ENCODE measurements at regions not wholly inside any gene's neighbourhood (a gene's known extent, or its start where the extent isn't known, plus 50 kb on each side); places are given as distances from the start of the nearest gene placed in this dataset.

- Histone ChIP-seq H3K4me3 (no peak overlapping the region), H3K27me3 (peaks cover 0 to 5% (median 0%) of the 10 kb centered on the region in 3 donors), H3K36me3 (no peaks in the 10 kb centered on the region), H3K27ac (no peak overlapping the region), H3K4me1 (no peaks in the 10 kb centered on the region), H3K9me3 (no peaks in the 10 kb centered on the region)
- in situ Hi-C loops (cut with MboI; ENCODE audit: low sequenced_read_pairs in 4 of 4) (no loop called here), intact Hi-C loops (cut with DNase I; ENCODE audit: low total_unique reads) (no loop called here)
- TF ChIP-seq POLR2A (IDR thresholded peaks at IDR 0.05) = no peak
- no peak for TF ChIP-seq CTCF (IDR thresholded peaks at IDR 0.05 in 4 of 5, conservative IDR thresholded peaks at IDR 0.05 in 1 of 5)
- ATAC-seq (no peak), DNase-seq (no peak)
Observed at GRCh38 chrX:40484408-40485091, 96.2 kb upstream of the ATP6AP2 start.

- ATAC-seq = no peak
- in situ Hi-C loops (cut with MboI; ENCODE audit: low sequenced_read_pairs in 4 of 4) = no loop called here
- Histone ChIP-seq H3K27ac (no peak overlapping the region), H3K4me3 (no peak overlapping the region), H3K9me3 (no peaks in the 10 kb centered on the region), H3K4me1 (no peaks in the 10 kb centered on the region), H3K27me3 (no peaks in the 10 kb centered on the region), H3K36me3 (no peaks in the 10 kb centered on the region)
- DNase-seq = no peak
- TF ChIP-seq POLR2A (IDR thresholded peaks at IDR 0.05) (no peak), CTCF (IDR thresholded peaks at IDR 0.05 in 4 of 5, conservative IDR thresholded peaks at IDR 0.05 in 1 of 5) (no peak)
- intact Hi-C loops (cut with DNase I; ENCODE audit: low total_unique reads) = no loop called here
Observed at GRCh38 chrX:40483502-40483901, 97.3 kb upstream of the ATP6AP2 start.

GRCh38 chrX:40479777-40480318 lies 100.9 kb upstream of the ATP6AP2 start:
- H3K4me3 ChIP-seq = no peak overlapping the region
- DNase-seq = no peak
- in situ Hi-C loops (cut with MboI; ENCODE audit: low sequenced_read_pairs in 4 of 4) = no loop called here
- no peak for TF ChIP-seq CTCF (IDR thresholded peaks at IDR 0.05 in 4 of 5, conservative IDR thresholded peaks at IDR 0.05 in 1 of 5)
- TF ChIP-seq POLR2A (IDR thresholded peaks at IDR 0.05) = no peak
- H3K36me3 ChIP-seq = no peaks in the 10 kb centered on the region
- H3K27me3 ChIP-seq = peaks cover 0 to 7% (median 0%) of the 10 kb centered on the region in 3 donors
- H3K27ac ChIP-seq = no peak overlapping the region
- H3K9me3 ChIP-seq = no peaks in the 10 kb centered on the region
- no peak for ATAC-seq
- intact Hi-C loops (cut with DNase I; ENCODE audit: low total_unique reads) = no loop called here
- no peaks in the 10 kb centered on the region for H3K4me1 ChIP-seq

GRCh38 chrX:40478474-40479065 lies 102.2 kb upstream of the ATP6AP2 start:
- intact Hi-C loops (cut with DNase I; ENCODE audit: low total_unique reads) (no loop called here), in situ Hi-C loops (cut with MboI; ENCODE audit: low sequenced_read_pairs in 4 of 4) (no loop called here)
- H3K4me3 ChIP-seq = no peak overlapping the region
- no peak overlapping the region for H3K27ac ChIP-seq
- no peaks in the 10 kb centered on the region for H3K36me3 ChIP-seq
- peaks cover 0 to 7% (median 0%) of the 10 kb centered on the region in 3 donors for H3K27me3 ChIP-seq
- ATAC-seq (no peak), DNase-seq (no peak)
- H3K4me1 ChIP-seq = no peaks in the 10 kb centered on the region
- no peak for TF ChIP-seq CTCF (IDR thresholded peaks at IDR 0.05 in 4 of 5, conservative IDR thresholded peaks at IDR 0.05 in 1 of 5)
- no peak for TF ChIP-seq POLR2A (IDR thresholded peaks at IDR 0.05)
- H3K9me3 ChIP-seq = no peaks in the 10 kb centered on the region
